Pons (tissue), 1 donor: ENCODE measurements at regions not wholly inside any gene's neighbourhood (a gene's known extent, or its start where the extent isn't known, plus 50 kb on each side); places are given as distances from the start of the nearest gene placed in this dataset.

ENCODE experiments used
- DNase-seq: peaks from one replicate; pipeline ENCODE4 v3.0.0-alpha.2; 2016; ENCODE audit warnings: low spot score

GRCh38 chr1:87926131-87926830, 597.6 kb downstream of the LMO4 start:
- no peak for DNase-seq

DNA sequence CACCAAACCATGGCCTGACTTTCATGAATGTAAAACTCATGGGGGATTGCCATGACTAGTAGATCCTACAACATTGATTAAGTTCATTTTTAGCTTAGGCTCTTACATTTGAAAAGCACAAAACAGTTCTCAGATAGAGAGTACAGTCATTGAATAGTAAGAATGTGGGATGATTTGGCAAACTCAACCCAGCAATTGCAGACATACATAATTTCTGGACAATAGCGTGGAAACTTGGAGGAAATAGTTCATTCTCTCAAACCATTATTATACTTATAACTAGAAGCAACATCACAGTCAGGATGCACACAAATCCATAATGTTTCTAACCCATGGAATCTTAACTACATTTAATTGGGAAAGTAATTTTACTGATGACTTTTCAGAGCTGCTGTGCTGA, 598.2 kb downstream of the LMO4 start:
- no peak for DNase-seq

GRCh38 chr1:87927391-87928280, 599.0 kb downstream of the LMO4 start:
- no peak for DNase-seq

GRCh38 chr1:87928623-87929022, 599.9 kb downstream of the LMO4 start:
- DNase-seq: no peak

GRCh38 chr1:87929906-87930305, 601.2 kb downstream of the LMO4 start:
- no peak for DNase-seq

DNA sequence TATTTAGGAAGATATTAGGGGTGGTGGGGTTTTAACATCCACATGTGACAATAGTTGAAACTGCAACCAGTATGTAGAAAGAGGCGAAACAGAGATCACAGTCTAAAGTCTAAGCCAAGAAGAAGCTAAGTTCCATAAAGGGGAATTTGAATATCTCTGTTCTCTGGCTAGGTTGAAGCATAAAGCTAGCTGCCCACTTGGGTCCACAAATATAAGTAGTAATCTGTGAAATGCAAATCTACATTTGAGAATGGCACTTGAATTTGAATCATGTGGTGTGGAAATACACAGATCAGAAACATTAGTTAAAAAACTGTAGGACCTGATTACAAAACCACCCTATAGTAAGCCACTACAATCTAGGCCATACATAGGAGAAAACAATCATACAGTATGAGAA, 602.1 kb downstream of the LMO4 start:
- DNase-seq: no peak

GRCh38 chr1:87933171-87933570, 604.5 kb downstream of the LMO4 start:
- DNase-seq: no peak

DNA sequence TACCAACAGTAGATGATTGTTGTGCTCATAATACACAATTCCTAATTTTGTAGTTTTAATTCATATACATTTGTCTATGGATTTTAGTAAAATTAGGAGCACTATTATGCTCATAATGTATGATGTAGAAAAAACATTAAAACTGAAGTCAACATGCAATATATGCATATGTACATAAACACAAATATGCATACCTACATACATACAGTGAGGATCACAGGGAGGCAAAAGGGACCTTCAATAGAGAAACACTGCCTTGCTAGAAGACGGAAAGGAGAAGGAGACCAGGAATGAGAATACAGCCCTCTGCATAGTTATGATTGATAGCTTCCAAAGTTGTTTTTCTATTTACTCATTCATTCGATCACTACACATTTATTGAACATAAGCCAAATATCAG, 606.5 kb downstream of the LMO4 start:
- no peak for DNase-seq

GRCh38 chr1:87937831-87938395, 609.2 kb downstream of the LMO4 start:
- DNase-seq: no peak

DNA sequence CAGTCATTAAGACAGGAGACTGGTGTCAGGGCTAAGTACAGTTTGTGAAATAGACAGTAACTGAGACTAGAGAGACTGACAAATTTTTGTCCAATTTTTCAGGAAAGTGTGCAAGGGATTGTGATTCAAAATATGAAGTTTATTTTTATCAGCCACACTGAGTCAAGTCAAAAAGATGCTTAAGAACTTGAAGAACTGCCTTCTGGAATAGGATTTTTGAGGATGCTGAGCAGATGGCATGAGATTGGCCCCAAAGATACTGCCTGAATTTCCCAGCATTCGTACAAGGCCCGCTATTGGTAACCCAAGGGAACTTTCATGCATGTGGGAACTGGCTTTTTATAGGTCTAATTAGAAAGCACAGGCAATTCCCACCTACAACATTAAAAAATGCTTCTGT, 610.0 kb downstream of the LMO4 start:
- no peak for DNase-seq

GRCh38 chr1:87939444-87939843, 610.8 kb downstream of the LMO4 start:
- no peak for DNase-seq

DNA sequence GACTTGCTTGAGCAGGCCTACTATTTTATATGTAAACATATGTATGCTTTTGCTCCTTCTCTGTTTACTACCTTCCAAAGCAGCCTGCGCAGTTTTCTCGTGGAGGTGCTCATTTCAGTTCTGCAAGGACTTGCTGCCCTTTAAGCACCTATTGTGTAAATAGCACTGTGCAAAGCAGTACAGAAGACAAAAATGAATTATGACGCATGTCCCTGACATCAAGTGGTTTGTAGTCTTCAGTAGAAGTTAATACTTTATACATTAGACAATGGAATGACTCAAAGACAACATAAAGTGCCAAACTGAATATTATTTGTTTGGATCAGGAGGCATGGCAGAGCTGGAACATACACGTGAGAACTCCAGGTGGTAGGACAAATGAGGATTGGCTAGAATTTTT, 611.7 kb downstream of the LMO4 start:
- no peak for DNase-seq

- no peak for DNase-seq
Observed at GRCh38 chr1:87941337-87941946, 612.8 kb downstream of the LMO4 start.

DNA sequence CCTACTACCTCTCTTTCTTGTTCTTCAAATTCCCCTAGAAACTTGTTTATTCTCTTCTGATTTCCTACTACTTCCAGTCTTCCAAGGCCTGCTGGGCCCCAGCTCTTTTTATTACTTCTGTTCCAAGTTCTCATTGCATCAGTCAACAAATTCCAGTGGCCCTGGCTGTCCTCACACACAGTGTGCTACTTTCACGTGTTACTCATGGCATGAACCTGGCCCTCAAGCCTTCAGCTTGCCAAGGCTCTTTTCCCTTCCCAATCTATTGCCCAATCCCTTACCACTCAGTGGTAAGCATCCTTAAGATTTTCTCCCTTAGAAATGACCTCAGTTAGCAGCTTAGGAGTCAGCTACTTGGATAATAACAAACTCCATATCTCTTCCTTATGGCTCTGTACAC, 613.5 kb downstream of the LMO4 start:
- DNase-seq: no peak

GRCh38 chr1:87949711-87950110, 621.0 kb downstream of the LMO4 start:
- no peak for DNase-seq

DNA sequence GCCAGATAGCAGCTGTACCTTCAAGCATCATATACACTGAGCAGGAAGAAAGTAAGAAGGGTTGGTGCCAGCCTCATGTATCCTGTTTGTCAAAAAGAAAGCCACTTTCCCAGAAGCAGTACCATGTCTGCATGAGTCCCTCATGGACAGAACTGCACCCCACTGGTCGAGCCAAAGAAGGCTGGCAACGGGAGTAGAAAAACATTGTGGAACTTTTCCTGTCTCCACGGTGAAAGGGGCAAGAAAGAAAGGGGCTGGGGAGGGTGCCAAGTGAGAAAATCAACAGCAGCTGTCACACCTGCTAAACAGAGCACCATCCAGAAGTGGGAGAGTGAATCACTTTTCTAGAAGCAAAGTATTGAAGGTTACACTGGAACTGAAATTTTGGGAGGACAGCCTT, 621.7 kb downstream of the LMO4 start:
- peak; percentile 28 for DNase-seq

GRCh38 chr1:87951409-87951808, 622.7 kb downstream of the LMO4 start:
- DNase-seq: no peak

DNA sequence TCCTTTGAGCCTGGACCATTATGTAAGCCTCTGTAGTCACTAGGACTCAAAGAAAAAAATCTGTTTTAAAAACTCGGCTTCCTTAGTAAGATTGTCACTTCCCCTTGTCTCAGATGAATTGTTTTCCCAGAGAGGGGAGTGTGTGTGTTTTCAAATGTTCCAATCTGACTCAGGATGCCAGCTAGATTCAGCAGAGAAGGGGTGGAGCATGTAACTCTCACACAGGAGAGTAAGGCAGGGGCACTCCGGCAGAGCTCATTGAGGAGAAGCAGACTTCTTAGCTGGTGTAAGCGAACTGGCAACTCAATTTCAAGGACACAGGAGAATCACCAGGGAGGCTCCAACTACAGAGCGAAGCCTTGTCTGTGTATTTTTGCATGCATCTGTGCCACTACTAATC, 623.2 kb downstream of the LMO4 start:
- DNase-seq: peak; percentile 17

DNA sequence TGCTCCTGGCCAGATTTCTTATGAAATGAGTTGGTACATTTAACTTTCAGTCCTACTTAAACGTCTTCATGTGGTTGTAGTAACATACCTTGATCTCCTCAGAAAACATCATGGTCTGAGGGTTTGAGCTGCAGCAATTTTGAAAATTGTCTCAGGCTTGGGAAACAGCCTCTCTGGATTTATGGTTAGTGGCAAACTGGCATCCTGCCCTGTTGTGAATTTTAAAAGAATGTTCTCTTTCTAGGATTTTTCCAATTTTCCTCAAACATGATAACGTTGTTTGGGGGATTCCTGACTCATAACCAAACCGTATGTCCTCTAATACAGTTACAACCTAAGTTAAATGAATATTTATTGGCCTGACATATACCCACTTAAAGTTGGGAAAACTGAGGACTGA, 624.4 kb downstream of the LMO4 start:
- no peak for DNase-seq

GRCh38 chr1:87953732-87954344, 625.2 kb downstream of the LMO4 start:
- DNase-seq: peak; percentile 80

DNA sequence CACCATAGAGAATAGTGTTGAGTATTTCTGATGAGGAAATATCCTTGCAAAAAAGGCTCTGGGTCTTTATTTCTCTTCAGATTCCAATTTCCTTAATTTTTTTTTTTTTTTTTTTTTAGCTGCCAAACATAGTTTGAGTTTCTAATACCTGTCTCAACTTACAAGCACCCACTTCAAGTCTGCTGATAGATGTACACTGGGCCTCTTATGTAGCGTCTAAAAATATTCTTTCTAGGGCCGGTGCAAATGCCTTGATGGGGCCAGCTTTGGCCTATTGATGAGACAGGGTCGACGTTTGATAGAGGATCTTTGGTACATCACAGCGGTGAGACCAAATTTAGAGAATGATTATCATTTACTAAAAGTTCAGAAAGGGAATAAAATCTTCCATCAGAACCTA, 626.4 kb downstream of the LMO4 start:
- DNase-seq: no peak

- peak; percentile 15 for DNase-seq
Observed at GRCh38 chr1:87956072-87956471, 627.4 kb downstream of the LMO4 start.
